ENCODE measurements at regions not wholly inside any gene's neighbourhood (a gene's known extent, or its start where the extent isn't known, plus 50 kb on each side); places are given as distances from the start of the nearest gene placed in this dataset.

GRCh38 chr11:70486731-70487130 is 88.4 kb downstream of the CTTN start:
- DNase-seq (ENCODE audit: low read depth in 3 of 3) = no peak

GRCh38 chr11:70487160-70487559 is 88.8 kb downstream of the CTTN start:
- no peak for DNase-seq (ENCODE audit: low read depth in 3 of 3)

- DNase-seq (ENCODE audit: low read depth in 3 of 3) = no peak
Measured at GRCh38 chr11:70487756-70488155, 89.4 kb downstream of the CTTN start.

GRCh38 chr11:70488171-70488703 is 89.9 kb downstream of the CTTN start:
- DNase-seq (ENCODE audit: low read depth in 3 of 3) = no peak

- DNase-seq (ENCODE audit: low read depth in 3 of 3) = no peak
Measured at GRCh38 chr11:70489276-70489675, 90.9 kb downstream of the CTTN start.

GRCh38 chr11:70490208-70490607 is 91.9 kb downstream of the CTTN start:
- DNase-seq (ENCODE audit: low read depth in 3 of 3) = no peak

- DNase-seq (ENCODE audit: low read depth in 3 of 3) = no peak
Measured at GRCh38 chr11:70490723-70491558, 92.6 kb downstream of the CTTN start.

GRCh38 chr11:70491696-70492472 is 93.6 kb downstream of the CTTN start:
- no peak for DNase-seq (ENCODE audit: low read depth in 3 of 3)

GRCh38 chr11:70493089-70493474 is 94.8 kb downstream of the CTTN start:
- DNase-seq (ENCODE audit: low read depth in 3 of 3) = no peak

- DNase-seq (ENCODE audit: low read depth in 3 of 3) = no peak
Measured at GRCh38 chr11:70493891-70494290, 95.6 kb downstream of the CTTN start.

- no peak for DNase-seq (ENCODE audit: low read depth in 3 of 3)
Measured at GRCh38 chr11:70494559-70495350, 96.4 kb downstream of the CTTN start.

GRCh38 chr11:70495351-70496310 is 97.3 kb downstream of the CTTN start:
- no peak for DNase-seq (ENCODE audit: low read depth in 3 of 3)

GRCh38 chr11:70496591-70497535 is 98.5 kb downstream of the CTTN start:
- no peak for DNase-seq (ENCODE audit: low read depth in 3 of 3)

- no peak for DNase-seq (ENCODE audit: low read depth in 3 of 3)
Measured at GRCh38 chr11:70497536-70498075, 99.3 kb downstream of the CTTN start.

GRCh38 chr11:70498171-70498571 is 99.8 kb downstream of the CTTN start:
- DNase-seq (ENCODE audit: low read depth in 3 of 3) = no peak

- no peak for DNase-seq (ENCODE audit: low read depth in 3 of 3)
Measured at GRCh38 chr11:70498976-70499801, 100.9 kb downstream of the CTTN start.

GRCh38 chr11:70500076-70500847 is 101.9 kb downstream of the CTTN start:
- no peak for DNase-seq (ENCODE audit: low read depth in 3 of 3)
